Keratinocyte (primary cell): ENCODE measurements at regions not wholly inside any gene's neighbourhood (a gene's known extent, or its start where the extent isn't known, plus 50 kb on each side); places are given as distances from the start of the nearest gene placed in this dataset.

ENCODE experiments used
- DNase-seq: peaks from one replicate; pipeline ENCODE4 v3.0.0-alpha.2; 2011; ENCODE audit warnings: low read depth, missing footprints, low spot score
- FAIRE-seq: peaks from 2 replicates; lab custom pipeline; 2011; peaks lifted over from hg19 to GRCh38; lab: Jason Lieb, UNC
- H2AFZ ChIP-seq: 2 replicates; pipeline ENCODE4 v1.6.0; 2012; ENCODE audit warnings: low read length, control low read depth, inconsistent platforms; ENCODE audit not compliant: control insufficient read depth
- H3K27ac ChIP-seq: 2 replicates; pipeline ENCODE4 v1.5.1; 2011; ENCODE audit warnings: low read length; ENCODE audit not compliant: control insufficient read depth, insufficient read depth
- H3K27me3 ChIP-seq: 3 replicates; pipeline ENCODE4 v1.6.0; 2011; ENCODE audit warnings: low read length; ENCODE audit not compliant: control insufficient read depth, insufficient read depth; ENCODE audit errors: extremely low read depth
- H3K36me3 ChIP-seq, 2 experiments: 2 replicates in 1 of 2; 3 replicates in 1 of 2; pipeline ENCODE4 v1.5.1; 2011; ENCODE audit warnings: low read length in 2 of 2, mild to moderate bottlenecking in 1 of 2; ENCODE audit not compliant: control insufficient read depth in 2 of 2, insufficient read depth in 2 of 2; ENCODE audit errors: extremely low read depth in 1 of 2
- H3K4me1 ChIP-seq: 3 replicates; pipeline ENCODE4 v1.5.1; 2011; ENCODE audit warnings: low read length; ENCODE audit not compliant: control insufficient read depth, insufficient read depth; ENCODE audit errors: extremely low read depth
- H3K4me2 ChIP-seq: 3 replicates; pipeline ENCODE4 v1.6.0; 2011; ENCODE audit warnings: low read depth, low read length; ENCODE audit not compliant: control insufficient read depth, insufficient read depth; ENCODE audit errors: extremely low read depth
- H3K4me3 ChIP-seq, 3 experiments: fragments of 200-600 bp in 1 of 3; sonication (generic) in 1 of 3; 2 replicates in 2 of 3; 3 replicates in 1 of 3; pipeline ENCODE4 v1.5.1; 2011 to 2016; ENCODE audit warnings: low read length in 3 of 3, mild to moderate bottlenecking in 3 of 3, control low read depth in 2 of 3, inconsistent platforms in 1 of 3, low read depth in 1 of 3, mixed read lengths in 1 of 3, mixed run types in 1 of 3, moderate library complexity in 1 of 3; ENCODE audit not compliant: control insufficient read depth in 2 of 3, insufficient read depth in 2 of 3; ENCODE audit errors: extremely low read depth in 1 of 3
- H3K79me2 ChIP-seq: 2 replicates; pipeline ENCODE4 v1.6.0; 2012; ENCODE audit warnings: low read length; ENCODE audit not compliant: control insufficient read depth, insufficient read depth
- H3K9ac ChIP-seq: 3 replicates; pipeline ENCODE4 v1.6.0; 2011; ENCODE audit warnings: low read length; ENCODE audit not compliant: control insufficient read depth, insufficient read depth; ENCODE audit errors: extremely low read depth
- H3K9me1 ChIP-seq: 3 replicates; pipeline ENCODE4 v1.6.0; 2011; ENCODE audit warnings: low read length; ENCODE audit not compliant: control insufficient read depth, insufficient read depth; ENCODE audit errors: extremely low read depth
- H3K9me3 ChIP-seq: 2 replicates; pipeline ENCODE4 v1.5.1; 2012; ENCODE audit warnings: low read depth, low read length; ENCODE audit not compliant: control insufficient read depth
- H4K20me1 ChIP-seq: 3 replicates; pipeline ENCODE4 v1.6.0; 2011; ENCODE audit warnings: low read length; ENCODE audit not compliant: control insufficient read depth, insufficient read depth; ENCODE audit errors: extremely low read depth
- EZH2 ChIP-seq: IDR thresholded peaks from one replicate; pipeline ENCODE4 v1.6.1; 2012; ENCODE audit warnings: inconsistent platforms, mild to moderate bottlenecking, low read length, moderate library complexity
- dilution Hi-C: fragments of 300-500 bp; cut with MboI; formaldehyde crosslinking; loops from one replicate; pipeline ENCODE4 v1.7.0; 2020; ENCODE audit warnings: low sequenced_read_pairs; ENCODE audit not compliant: extremely low pct_ligation_motif_present
- TF ChIP-seq, protein P1 (sequence below), 3 experiments: IDR thresholded peaks in 1 of 3; conservative IDR thresholded peaks in 1 of 3; optimal IDR thresholded peaks in 1 of 3; 2 replicates in 2 of 3; 3 replicates in 1 of 3; pipeline versions ENCODE3 to v1.5.1; 2011; ENCODE audit warnings: low read length in 3 of 3, mild to moderate bottlenecking in 3 of 3, moderate library complexity in 2 of 3, control low read depth in 1 of 3, inconsistent platforms in 1 of 3; ENCODE audit not compliant: insufficient read depth in 2 of 3; ENCODE audit errors: extremely low read depth in 1 of 3

DNA sequence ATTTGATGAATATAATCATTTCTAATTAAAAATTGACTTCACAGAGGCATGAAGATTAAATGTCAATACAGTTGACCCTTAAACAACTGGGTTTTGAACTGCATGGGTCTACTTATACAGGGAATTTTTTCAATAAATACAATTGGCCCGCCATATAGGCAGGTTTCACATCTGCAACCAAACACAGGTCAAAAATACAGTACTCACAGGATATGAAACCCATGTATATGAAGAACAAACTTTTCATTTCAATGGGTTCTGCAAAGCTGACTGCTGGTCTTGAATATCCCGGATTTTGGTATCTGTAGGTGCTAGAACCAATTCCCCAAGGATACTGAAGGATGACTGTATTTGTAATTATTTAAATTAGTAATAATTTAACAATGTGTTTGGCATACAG lies 555.6 kb downstream of the EPHA4 start:
- Histone ChIP-seq H3K9me3 (no peaks in the 10 kb centered on the region), H3K9ac (no peak overlapping the region), H2AFZ (no peak overlapping the region), H3K27me3 (no peaks in the 10 kb centered on the region), H3K27ac (no peak overlapping the region), H4K20me1 (no peaks in the 10 kb centered on the region), H3K9me1 (no peaks in the 10 kb centered on the region), H3K4me2 (no peak overlapping the region), H3K36me3 (no peaks in the 10 kb centered on the region), H3K79me2 (no peaks in the 10 kb centered on the region), H3K4me1 (no peaks in the 10 kb centered on the region), H3K4me3 (no peak overlapping the region)
- FAIRE-seq (no peak), DNase-seq (no peak)
- dilution Hi-C loops = no loop called here
- no peak for TF ChIP-seq EZH2
- TF ChIP-seq, protein P1, sequence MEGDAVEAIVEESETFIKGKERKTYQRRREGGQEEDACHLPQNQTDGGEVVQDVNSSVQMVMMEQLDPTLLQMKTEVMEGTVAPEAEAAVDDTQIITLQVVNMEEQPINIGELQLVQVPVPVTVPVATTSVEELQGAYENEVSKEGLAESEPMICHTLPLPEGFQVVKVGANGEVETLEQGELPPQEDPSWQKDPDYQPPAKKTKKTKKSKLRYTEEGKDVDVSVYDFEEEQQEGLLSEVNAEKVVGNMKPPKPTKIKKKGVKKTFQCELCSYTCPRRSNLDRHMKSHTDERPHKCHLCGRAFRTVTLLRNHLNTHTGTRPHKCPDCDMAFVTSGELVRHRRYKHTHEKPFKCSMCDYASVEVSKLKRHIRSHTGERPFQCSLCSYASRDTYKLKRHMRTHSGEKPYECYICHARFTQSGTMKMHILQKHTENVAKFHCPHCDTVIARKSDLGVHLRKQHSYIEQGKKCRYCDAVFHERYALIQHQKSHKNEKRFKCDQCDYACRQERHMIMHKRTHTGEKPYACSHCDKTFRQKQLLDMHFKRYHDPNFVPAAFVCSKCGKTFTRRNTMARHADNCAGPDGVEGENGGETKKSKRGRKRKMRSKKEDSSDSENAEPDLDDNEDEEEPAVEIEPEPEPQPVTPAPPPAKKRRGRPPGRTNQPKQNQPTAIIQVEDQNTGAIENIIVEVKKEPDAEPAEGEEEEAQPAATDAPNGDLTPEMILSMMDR (optimal IDR thresholded peaks at IDR 0.05 in 1 of 3, IDR thresholded peaks at IDR 0.05 in 1 of 3, conservative IDR thresholded peaks at IDR 0.05 in 1 of 3; ENCODE audit: extremely low read depth in 1 of 3, insufficient read depth in 2 of 3, low read length in 3 of 3) = no peak

GRCh38 chr2:221018262-221018661 lies 553.8 kb downstream of the EPHA4 start:
- no peak overlapping the region for H3K9ac ChIP-seq
- DNase-seq (no peak), FAIRE-seq (no peak)
- no peak overlapping the region for H3K4me2 ChIP-seq
- no peak overlapping the region for H3K4me3 ChIP-seq
- H3K9me1 ChIP-seq = no peaks in the 10 kb centered on the region
- no peaks in the 10 kb centered on the region for H3K27me3 ChIP-seq
- dilution Hi-C loops = no loop called here
- TF ChIP-seq, protein P1 (optimal IDR thresholded peaks at IDR 0.05 in 1 of 3, IDR thresholded peaks at IDR 0.05 in 1 of 3, conservative IDR thresholded peaks at IDR 0.05 in 1 of 3; ENCODE audit: extremely low read depth in 1 of 3, insufficient read depth in 2 of 3, low read length in 3 of 3) = peak in 1 of 3 experiments; percentile 1
- TF ChIP-seq EZH2 = no peak
- no peaks in the 10 kb centered on the region for H3K36me3 ChIP-seq
- no peaks in the 10 kb centered on the region for H3K79me2 ChIP-seq
- H3K27ac ChIP-seq = no peak overlapping the region
- H4K20me1 ChIP-seq = no peaks in the 10 kb centered on the region
- no peaks in the 10 kb centered on the region for H3K4me1 ChIP-seq
- no peaks in the 10 kb centered on the region for H3K9me3 ChIP-seq
- H2AFZ ChIP-seq = no peak overlapping the region
